GM23248 (cell line): ENCODE measurements at regions not wholly inside any gene's neighbourhood (a gene's known extent, or its start where the extent isn't known, plus 50 kb on each side); places are given as distances from the start of the nearest gene placed in this dataset.

Source experiments
- DNase-seq: peaks from one replicate; pipeline ENCODE4 v3.0.0-alpha.2; 2015
- H2AFZ ChIP-seq: fragments of 200-600 bp; sonication (generic); 2 replicates; pipeline ENCODE4 v1.6.1; 2016; ENCODE audit warnings: antibody characterized with exemption
- H3F3A ChIP-seq: fragments of 200-600 bp; sonication (generic); 2 replicates; pipeline ENCODE4 v1.6.1; 2016; ENCODE audit warnings: mild to moderate bottlenecking, antibody characterized with exemption, mixed run types; ENCODE audit not compliant: insufficient read depth
- H3K27ac ChIP-seq: fragments of 200-600 bp; sonication (generic); 2 replicates; pipeline ENCODE4 v1.5.1; 2016; ENCODE audit warnings: mild to moderate bottlenecking
- H3K27me3 ChIP-seq: fragments of 200-600 bp; sonication (generic); replicated peaks from 2 replicates; pipeline ENCODE4 v1.6.1; 2016; ENCODE audit warnings: mild to moderate bottlenecking; ENCODE audit not compliant: insufficient read depth
- H3K36me3 ChIP-seq: fragments of 200-600 bp; sonication (generic); 2 replicates; pipeline ENCODE4 v1.6.1; 2016; ENCODE audit warnings: low read depth, mild to moderate bottlenecking
- H3K4me1 ChIP-seq: fragments of 200-600 bp; sonication (generic); 2 replicates; pipeline ENCODE4 v1.6.1; 2016; ENCODE audit warnings: mild to moderate bottlenecking; ENCODE audit not compliant: insufficient read depth
- H3K4me2 ChIP-seq: fragments of 200-600 bp; sonication (generic); one replicate; pipeline ENCODE4 v1.6.1; 2016; ENCODE audit warnings: mild to moderate bottlenecking; ENCODE audit not compliant: unreplicated experiment
- H3K4me3 ChIP-seq: fragments of 200-600 bp; sonication (generic); 2 replicates; pipeline ENCODE4 v1.5.1; 2016; ENCODE audit warnings: mild to moderate bottlenecking
- H3K79me2 ChIP-seq: fragments of 200-600 bp; sonication (generic); 2 replicates; pipeline ENCODE4 v1.6.1; 2016; ENCODE audit warnings: mild to moderate bottlenecking; ENCODE audit not compliant: insufficient read depth
- H3K9ac ChIP-seq: fragments of 200-600 bp; sonication (generic); 2 replicates; pipeline ENCODE4 v1.6.1; 2016; ENCODE audit warnings: mild to moderate bottlenecking
- H3K9me2 ChIP-seq: fragments of 200-600 bp; sonication (generic); 2 replicates; pipeline ENCODE4 v1.6.1; 2016; ENCODE audit warnings: mixed run types, mild to moderate bottlenecking, moderate library complexity; ENCODE audit not compliant: insufficient read depth
- H3K9me3 ChIP-seq: fragments of 200-600 bp; sonication (generic); one replicate; pipeline ENCODE4 v1.6.1; 2017; ENCODE audit warnings: low read depth
- H4K20me1 ChIP-seq: fragments of 200-600 bp; sonication (generic); 2 replicates; pipeline ENCODE4 v1.6.0; 2016; ENCODE audit not compliant: insufficient read depth
- EZH2 ChIP-seq: fragments of 200-600 bp; sonication (generic); IDR thresholded peaks from 2 replicates; pipeline ENCODE4 v1.6.1; 2018; ENCODE audit warnings: antibody characterized with exemption, mild to moderate bottlenecking; ENCODE audit not compliant: insufficient read depth, poor library complexity, severe bottlenecking
- EZH2phosphoT487 ChIP-seq: fragments of 200-600 bp; sonication (generic); IDR thresholded peaks from 2 replicates; pipeline ENCODE4 v1.6.1; 2018; ENCODE audit warnings: antibody characterized with exemption, moderate library complexity, mild to moderate bottlenecking, low read depth; ENCODE audit not compliant: insufficient read depth
- WGBS, 2 experiments: methylation state at CpG; one replicate each; pipeline ENCODE4 v1.1.6; 2015 to 2017; ENCODE audit warnings: low lambda C conversion rate in 2 of 2, low coverage in 1 of 2; ENCODE audit errors: missing lambda C conversion rate in 2 of 2; 5-methylcytosine and 5-hydroxymethylcytosine counted together
- in situ Hi-C: fragments of 300-500 bp; cut with MboI; formaldehyde crosslinking; loops from 2 replicates; pipeline ENCODE4 v1.15.0; 2020

DNA sequence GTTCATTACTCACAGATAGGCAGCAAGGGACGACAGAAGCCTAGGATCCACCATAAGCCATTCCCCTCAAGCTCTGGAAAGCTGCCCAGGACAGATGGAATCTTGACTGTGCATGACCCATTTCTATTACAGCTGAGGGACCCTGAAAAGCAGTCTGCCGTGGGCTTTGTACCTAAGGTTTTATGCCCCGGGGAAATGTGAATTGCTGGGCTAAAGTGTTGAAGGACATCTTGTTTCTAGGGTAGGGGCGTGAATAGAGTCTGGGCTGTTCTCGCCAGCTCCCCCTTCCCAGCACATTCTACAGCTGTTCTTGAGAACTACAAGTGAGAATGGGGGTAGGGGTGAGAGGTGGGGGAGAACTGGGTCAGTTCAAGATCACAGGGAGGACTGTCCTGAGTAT lies 53.6 kb upstream of the TMTC4 start:
- Histone ChIP-seq H3K9me3 (no peaks in the 10 kb centered on the region), H3K4me2 (no peak overlapping the region), H3K4me1 (no peaks in the 10 kb centered on the region), H4K20me1 (no peaks in the 10 kb centered on the region), H3K4me3 (no peak overlapping the region), H3K9ac (no peak overlapping the region), H3K27ac (no peak overlapping the region), H3K27me3 (no peaks in the 10 kb centered on the region), H3K79me2 (no peaks in the 10 kb centered on the region), H3F3A (no peaks in the 10 kb centered on the region), H3K9me2 (no peaks in the 10 kb centered on the region), H3K36me3 (no peaks in the 10 kb centered on the region), H2AFZ (no peak overlapping the region)
- 41 to 67% methylated on average over 5 of the region's 5 CpGs for WGBS, 2 experiments
- TF ChIP-seq EZH2 (no peak), EZH2phosphoT487 (no peak)
- no peak for DNase-seq
- in situ Hi-C loops = no loop called here

DNA sequence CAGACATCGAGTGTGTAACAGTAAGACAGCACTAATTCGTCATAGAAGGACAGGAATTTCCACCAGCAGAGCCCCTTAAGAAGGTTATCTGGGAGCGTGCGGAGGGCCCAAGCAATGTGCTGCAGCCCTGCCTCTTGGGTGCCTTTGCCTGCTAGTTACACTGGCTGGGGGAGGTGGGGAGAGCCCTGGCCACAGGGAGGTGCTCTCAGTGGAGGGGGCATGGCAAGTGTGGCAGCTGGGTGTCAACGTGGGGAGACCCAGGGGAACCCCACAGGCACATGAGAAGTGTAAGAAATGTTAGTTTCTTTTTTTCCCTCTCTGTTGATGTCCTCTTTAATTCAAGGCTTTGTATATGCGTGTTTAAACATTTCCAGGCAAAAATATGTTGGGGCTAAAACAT lies 50.9 kb upstream of the TMTC4 start:
- Histone ChIP-seq H3K9ac (no peak overlapping the region), H4K20me1 (no peaks in the 10 kb centered on the region), H3K27ac (no peak overlapping the region), H3K4me1 (no peaks in the 10 kb centered on the region), H3K4me3 (no peak overlapping the region), H3K9me2 (no peaks in the 10 kb centered on the region), H3K79me2 (no peaks in the 10 kb centered on the region), H3K36me3 (no peaks in the 10 kb centered on the region), H3K4me2 (no peak overlapping the region), H3F3A (no peaks in the 10 kb centered on the region), H3K27me3 (no peaks in the 10 kb centered on the region), H2AFZ (no peak overlapping the region), H3K9me3 (no peaks in the 10 kb centered on the region)
- no peak for DNase-seq
- no peak for TF ChIP-seq EZH2
- TF ChIP-seq EZH2phosphoT487 = no peak
- in situ Hi-C loops = no loop called here
- 59 to 67% methylated on average over 6 of the region's 6 CpGs for WGBS, 2 experiments

DNA sequence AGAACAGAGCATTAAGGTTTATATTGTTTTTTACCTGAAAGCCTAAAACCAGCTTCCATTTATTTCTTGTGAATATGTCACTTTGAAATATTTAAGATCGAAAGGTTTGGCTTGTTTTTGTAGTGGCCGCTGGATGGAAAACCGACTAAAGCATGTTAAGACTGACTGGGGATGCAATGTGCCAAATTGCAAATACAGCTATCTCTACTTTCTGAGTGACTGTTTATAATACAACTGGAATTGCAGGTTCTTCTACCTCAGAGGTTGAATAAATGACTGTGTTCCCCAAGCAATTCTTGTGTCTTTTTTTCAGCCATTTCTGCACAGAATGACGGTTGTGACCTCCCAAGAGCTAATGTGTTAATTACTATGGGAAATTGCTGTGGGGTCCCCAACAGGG lies 50.0 kb upstream of the TMTC4 start:
- TF ChIP-seq EZH2 (no peak), EZH2phosphoT487 (no peak)
- in situ Hi-C loops = no loop called here
- no peaks in the 10 kb centered on the region for H3K79me2 ChIP-seq
- no peak overlapping the region for H3K4me2 ChIP-seq
- no peaks in the 10 kb centered on the region for H3K36me3 ChIP-seq
- 62 to 67% methylated on average over 4 of the region's 4 CpGs for WGBS, 2 experiments
- no peak overlapping the region for H3K27ac ChIP-seq
- no peaks in the 10 kb centered on the region for H3K9me3 ChIP-seq
- H3K27me3 ChIP-seq = no peaks in the 10 kb centered on the region
- H3K9me2 ChIP-seq = no peaks in the 10 kb centered on the region
- no peaks in the 10 kb centered on the region for H3K4me1 ChIP-seq
- no peak for DNase-seq
- no peaks in the 10 kb centered on the region for H4K20me1 ChIP-seq
- H3K4me3 ChIP-seq = no peak overlapping the region
- H2AFZ ChIP-seq = no peak overlapping the region
- H3K9ac ChIP-seq = no peak overlapping the region
- no peaks in the 10 kb centered on the region for H3F3A ChIP-seq
